HS-5 (cell line): ENCODE measurements at regions not wholly inside any gene's neighbourhood (a gene's known extent, or its start where the extent isn't known, plus 50 kb on each side); places are given as distances from the start of the nearest gene placed in this dataset.
A peak's percentile ranks its signal among the peaks of the same experiment; 100 is the strongest.

Experiments used
- DNase-seq: peaks from one replicate; pipeline ENCODE4 v3.0.0-alpha.2; 2012; ENCODE audit warnings: low read depth

DNA sequence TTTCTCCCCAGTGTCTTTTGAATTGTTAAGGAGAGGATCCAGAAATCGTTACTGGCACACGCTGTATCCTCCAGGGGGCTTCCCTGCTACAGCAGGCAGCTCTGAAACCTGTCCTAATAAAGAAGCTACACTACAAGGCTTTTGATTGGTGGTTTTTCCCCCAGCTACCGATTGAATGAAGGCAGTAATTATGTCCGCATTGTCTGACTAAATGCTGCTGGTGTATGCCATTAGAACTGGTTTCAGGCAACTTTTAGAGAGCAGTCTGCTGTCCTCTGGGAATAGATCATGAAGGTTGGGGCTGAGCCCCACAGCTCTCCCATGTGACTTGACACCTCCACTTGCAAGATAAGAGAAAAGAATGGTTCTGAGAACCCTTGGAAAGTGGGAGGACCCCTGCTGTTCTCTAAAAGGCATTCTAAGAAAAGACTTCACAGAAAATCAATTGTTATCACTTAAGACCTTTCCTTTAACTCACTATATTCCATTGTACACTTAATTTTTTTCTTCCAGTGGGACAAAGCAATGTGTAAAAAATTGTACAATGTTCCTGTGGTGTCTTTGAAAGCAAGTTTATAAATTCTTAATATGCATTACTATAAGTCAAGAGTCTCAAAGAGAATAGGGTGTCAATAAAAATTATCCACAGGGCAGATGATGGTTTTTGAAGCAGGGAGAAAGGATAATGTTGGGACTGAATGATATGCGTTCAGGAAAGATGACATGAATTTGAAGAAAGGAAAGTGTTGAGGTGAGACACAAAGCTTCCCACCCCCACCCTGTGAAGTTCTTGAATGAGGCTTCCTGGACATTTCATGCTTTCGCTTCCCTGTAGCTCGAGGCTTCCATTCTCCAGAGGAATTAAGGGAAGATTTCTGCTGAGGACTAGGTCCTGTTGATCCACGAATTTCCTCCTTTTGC is 53.0 kb upstream of the DAZL start:
- DNase-seq: no peak

DNA sequence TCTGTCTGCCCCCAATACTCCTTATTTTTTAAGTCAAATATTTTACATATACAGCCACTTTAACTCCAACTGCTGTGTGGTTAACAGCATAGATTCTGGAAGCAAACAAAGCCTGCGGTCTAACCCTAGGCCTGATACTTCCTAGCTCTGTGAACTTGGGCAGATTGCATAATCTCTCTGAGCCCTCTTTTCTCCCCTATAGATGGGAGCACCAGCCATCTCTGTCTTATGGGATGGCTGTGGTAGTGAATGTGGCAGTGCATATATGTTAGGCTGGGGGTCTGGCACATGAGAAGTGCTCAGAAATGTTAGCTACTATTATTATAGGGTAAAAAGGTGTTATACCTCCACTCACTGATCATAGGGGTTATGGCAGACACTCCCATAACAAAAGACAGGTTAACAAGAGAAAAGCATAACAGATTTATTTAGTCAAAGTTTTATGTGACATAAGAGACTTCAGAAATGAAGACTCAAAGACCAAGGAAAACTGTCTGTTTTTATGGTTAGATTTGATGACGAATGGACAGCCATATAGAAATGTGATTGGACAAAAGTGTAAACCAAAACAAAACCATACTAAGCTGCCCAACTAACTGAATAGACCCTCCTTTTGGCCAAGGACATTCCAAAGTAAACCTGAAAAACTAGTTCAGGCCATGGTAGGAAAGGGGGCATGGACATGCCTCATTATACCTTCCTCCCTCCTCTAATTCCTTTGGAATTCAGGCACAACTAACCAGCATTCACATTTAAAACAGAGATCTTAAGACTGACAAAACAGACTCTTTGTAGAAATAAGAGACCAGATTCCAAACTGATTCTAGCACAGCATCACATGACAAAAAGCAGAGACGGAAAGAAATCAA is 53.9 kb upstream of the DAZL start:
- DNase-seq: no peak

DNA sequence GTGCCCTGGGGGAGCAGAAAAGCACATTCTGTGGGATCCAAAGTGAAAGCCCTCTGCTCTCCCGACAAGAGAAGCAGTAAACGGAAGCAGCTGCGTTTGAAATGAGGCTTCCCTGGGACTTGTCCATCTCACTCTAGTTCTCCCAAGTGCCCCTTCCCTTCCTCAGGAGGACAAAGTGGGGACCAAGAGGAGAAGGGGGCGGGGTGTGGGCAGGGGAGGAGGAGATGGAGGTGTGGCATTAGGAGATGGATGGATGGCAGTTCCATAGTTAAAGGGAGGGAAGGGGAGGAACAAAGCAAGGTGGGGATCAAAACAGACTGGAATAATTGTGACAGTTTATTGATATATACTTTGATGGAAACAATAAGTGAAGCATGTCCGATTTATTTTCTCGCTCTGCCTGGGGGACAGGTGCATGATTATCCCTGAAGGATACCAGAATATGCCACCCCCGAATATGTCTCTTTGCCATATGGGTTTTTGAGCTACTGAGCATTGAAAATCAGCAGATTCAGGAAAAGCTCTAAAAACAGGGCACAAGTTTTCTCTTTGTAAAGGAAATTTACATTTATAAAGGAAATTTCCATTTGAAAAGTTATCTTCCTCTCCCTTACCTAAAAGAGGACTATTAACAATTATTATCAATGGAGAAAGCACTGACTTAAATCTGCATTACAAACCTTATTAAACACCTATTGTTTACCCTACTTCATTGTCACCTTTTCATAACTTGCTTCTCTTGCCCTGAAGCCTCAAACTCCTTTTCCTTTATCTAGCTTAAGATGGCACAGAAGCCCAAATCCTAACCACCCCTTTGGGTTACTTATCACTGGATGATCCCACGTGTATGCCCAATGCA is 58.9 kb upstream of the DAZL start:
- no peak for DNase-seq

DNA sequence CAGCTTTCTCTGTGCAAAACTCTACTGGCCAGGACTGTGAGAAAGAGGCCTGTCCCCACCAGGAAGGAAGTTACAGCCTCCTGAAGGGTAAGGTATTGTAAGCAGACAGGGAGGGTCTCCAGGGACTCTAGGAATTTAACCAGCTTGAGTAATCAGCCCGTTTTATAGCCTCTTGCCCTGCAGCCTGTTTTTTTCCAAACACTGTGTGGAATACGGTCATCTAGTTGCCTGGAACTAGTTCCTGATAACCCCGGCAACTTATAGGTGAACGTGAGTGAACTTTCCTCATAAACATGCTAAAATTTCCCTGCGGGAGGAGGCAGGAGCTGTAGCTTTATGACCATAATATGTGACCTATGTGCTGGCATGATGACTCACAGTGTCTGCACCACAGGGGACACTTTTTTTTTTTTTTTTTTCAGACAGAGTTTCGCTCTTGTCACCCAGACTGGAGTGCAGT is 60.1 kb upstream of the DAZL start:
- DNase-seq: peak; percentile 18

- DNase-seq: no peak
These were observed 61.0 kb upstream of the DAZL start for GRCh38 chr3:16666206-16666605.

DNA sequence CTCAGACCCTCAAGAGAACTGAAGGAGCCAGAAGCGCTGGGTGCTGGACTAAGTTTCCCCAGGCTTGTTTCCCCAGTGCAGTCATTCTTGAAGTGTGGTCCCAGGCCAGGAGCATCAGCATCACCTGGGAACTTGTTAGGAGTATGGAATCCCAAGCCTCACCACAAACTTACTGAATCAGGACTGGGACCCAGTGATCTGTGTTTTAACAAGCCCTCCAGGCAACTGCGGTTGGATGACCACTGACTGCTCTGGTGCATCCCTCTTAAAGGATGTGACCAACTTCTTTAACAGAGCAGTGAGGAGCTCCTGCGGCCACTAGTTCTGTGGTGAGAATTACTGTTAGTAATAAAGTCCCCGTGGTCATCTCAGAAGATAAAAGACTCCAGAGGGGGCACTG is 62.4 kb upstream of the DAZL start:
- DNase-seq: no peak

GRCh38 chr3:16668776-16669545 is 63.7 kb upstream of the DAZL start:
- DNase-seq: no peak

- no peak for DNase-seq
These were observed 65.0 kb upstream of the DAZL start for GRCh38 chr3:16670191-16670590.

DNA sequence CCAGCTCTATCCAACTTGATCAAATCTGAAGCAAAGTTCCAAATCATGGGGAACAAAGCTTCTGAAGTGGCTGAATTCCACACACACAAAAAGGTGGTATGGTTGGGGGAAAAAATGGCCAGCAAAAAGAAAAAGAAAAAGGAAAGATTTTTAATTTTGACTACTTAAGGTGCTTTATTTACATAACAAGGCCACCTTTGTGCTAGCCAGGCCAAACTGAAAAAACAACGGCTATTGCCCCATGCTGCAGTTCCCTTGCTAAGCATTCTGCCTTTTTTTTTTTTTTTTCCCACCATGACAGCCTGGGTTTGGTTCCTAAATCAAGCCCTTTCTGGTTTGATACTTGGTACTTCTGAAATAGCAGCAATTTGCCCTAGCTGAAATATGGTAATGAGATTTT is 66.5 kb upstream of the DAZL start:
- no peak for DNase-seq

DNA sequence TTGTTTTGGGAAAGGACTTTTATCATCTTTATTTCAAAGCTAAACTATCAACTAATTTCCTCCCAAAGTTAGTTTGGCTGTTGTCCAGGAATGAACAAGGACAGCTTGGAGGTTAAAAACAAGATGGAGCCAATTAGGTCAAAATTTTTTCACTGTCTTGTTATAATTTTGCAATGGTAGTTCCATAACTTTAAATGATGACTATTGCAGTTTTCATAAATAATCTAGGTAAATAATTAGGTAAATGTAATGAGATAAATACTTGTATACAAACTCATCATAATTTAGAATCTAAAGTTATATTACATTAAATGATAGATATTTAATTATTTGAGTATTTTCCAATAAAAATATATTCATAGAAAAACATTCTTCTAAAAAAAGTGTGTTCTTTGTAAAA is 68.3 kb upstream of the DAZL start:
- DNase-seq: no peak

- DNase-seq: no peak
These were observed 70.6 kb upstream of the DAZL start for GRCh38 chr3:16675805-16676204.

- DNase-seq: no peak
These were observed 81.5 kb upstream of the DAZL start for GRCh38 chr3:16686679-16687078.

GRCh38 chr3:16687221-16687620 is 82.0 kb upstream of the DAZL start:
- DNase-seq: no peak

GRCh38 chr3:16692486-16693344 is 87.5 kb upstream of the DAZL start:
- DNase-seq: no peak

DNA sequence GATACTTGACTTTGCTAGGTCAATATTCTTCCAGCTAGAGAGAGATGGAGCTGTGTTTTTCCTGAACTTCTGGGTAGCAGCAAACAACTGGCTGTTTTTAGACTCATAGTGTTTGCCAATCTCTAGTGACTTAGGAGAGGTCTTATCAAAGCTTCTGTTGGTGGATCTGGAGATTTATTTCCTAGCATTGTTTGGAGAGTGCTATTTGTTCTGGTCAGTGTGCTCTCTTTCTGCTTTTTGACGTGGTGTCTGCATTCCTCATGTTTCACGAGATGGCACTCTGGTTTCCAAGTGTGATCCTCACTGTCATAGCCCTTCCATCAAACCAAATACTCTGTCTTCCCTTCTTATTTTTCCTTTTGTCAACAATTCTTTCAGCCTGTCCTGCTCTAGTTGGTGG is 88.6 kb upstream of the DAZL start:
- no peak for DNase-seq

DNA sequence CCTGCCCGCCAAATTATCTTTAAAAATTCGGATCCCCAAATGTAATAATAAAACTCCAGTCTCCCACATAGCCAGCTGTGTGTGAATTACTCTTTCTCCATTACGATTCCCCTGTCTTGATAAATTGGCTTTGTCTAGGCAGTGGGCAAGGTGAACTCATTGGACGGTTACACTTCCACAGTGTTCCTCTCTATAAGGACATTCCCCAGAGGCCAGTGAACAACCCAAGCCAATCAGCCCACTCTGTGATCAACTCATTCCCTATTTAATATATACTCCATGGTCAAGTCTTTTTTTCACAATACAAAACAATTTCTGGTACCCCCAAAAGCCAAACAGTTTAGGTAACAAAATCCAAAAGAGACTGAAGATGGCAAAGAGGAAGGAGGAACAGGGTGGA is 90.5 kb upstream of the DAZL start:
- DNase-seq: no peak

GRCh38 chr3:16697443-16698147 is 92.4 kb upstream of the DAZL start:
- peak; percentile 22 for DNase-seq

GRCh38 chr3:16700651-16701050 is 95.4 kb upstream of the DAZL start:
- DNase-seq: no peak

DNA sequence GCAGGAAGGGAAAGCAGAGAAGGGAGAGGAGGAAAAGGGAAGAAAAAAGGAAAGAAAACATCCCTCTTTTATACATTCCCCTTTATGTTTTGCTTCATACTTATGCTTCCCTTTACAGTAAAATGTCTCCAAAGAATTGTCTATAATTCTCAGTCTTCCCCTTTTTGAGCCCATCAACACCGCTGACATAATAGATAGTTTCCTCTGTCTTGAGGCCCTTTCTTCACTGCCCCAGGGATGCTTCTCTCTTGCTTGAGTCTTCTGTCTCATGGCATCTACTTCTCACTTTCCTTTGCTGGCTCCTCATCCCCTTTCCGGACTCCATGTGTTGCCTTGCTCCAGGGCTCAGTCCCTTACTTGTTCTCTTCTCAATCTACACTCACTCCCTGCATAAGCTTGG is 99.7 kb upstream of the DAZL start:
- DNase-seq: no peak

DNA sequence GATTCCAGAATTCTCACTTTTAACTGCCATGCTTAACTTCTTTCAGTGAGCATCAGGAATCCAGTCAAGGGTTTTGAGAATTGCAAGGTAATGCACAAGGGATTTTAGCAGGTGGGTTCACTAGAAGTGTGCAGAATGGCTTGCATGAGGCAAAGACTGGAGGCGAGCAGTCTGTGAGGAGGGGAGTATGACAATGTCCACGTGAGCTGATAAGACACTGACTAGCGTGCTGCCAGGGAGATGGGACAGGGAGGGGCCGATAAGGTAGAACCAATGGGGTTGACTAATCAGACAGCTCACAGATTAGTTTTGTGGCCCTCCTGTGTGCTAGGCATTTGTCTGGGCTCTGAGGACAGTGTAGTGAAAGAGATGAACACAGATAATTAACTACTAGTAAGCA is 102.0 kb upstream of the DAZL start:
- no peak for DNase-seq
